Cardiac muscle cell (in vitro differentiated cells and primary cell): ENCODE measurements at regions not wholly inside any gene's neighbourhood (a gene's known extent, or its start where the extent isn't known, plus 50 kb on each side); places are given as distances from the start of the nearest gene placed in this dataset.

Source experiments
- DNase-seq, 2 donors: peaks; one replicate each; pipeline versions ENCODE4 v3.0.0 to v3.0.0-alpha.2; 2010 to 2017; ENCODE audit warnings: low read depth in 1 of 2, low spot score in 1 of 2
- H3K27ac ChIP-seq: fragments of 200-600 bp; sonication (generic); 2 replicates; pipeline ENCODE4 v1.5.1; 2016
- H3K27me3 ChIP-seq: fragments of 200-600 bp; sonication (generic); 2 replicates; pipeline ENCODE4 v1.6.0; 2016; ENCODE audit warnings: control low read depth
- H3K36me3 ChIP-seq: fragments of 200-600 bp; sonication (generic); 2 replicates; pipeline ENCODE4 v1.5.1; 2016; ENCODE audit warnings: control low read depth
- H3K4me1 ChIP-seq: fragments of 200-600 bp; sonication (generic); 2 replicates; pipeline ENCODE4 v1.8.1; 2017; ENCODE audit warnings: low read depth, mild to moderate bottlenecking, mixed run types
- H3K4me3 ChIP-seq: fragments of 200-600 bp; sonication (generic); 2 replicates; pipeline ENCODE4 v1.5.1; 2016; ENCODE audit warnings: mild to moderate bottlenecking
- H3K9me3 ChIP-seq: fragments of 200-600 bp; sonication (generic); 2 replicates; pipeline ENCODE4 v1.5.1; 2017; ENCODE audit warnings: low read depth, mild to moderate bottlenecking, control low read depth
- CTCF ChIP-seq: IDR thresholded peaks from 2 replicates; pipeline ENCODE4 v1.5.1; 2012; ENCODE audit warnings: low read depth, mild to moderate bottlenecking, low read length

- Histone ChIP-seq H3K9me3 (no peaks in the 10 kb centered on the region), H3K4me1 (no peaks in the 10 kb centered on the region), H3K27me3 (no peaks in the 10 kb centered on the region), H3K4me3 (no peak overlapping the region), H3K36me3 (no peaks in the 10 kb centered on the region), H3K27ac (no peak overlapping the region)
- TF ChIP-seq CTCF, result no peak
- DNase-seq, result no peak
These were observed 161.0 kb downstream of the ARRDC4 start for GRCh38 chr15:98121536-98121935.

- no peak for TF ChIP-seq CTCF
- Histone ChIP-seq H3K9me3 (no peaks in the 10 kb centered on the region), H3K4me3 (no peak overlapping the region), H3K36me3 (no peaks in the 10 kb centered on the region), H3K27ac (no peak overlapping the region), H3K27me3 (no peaks in the 10 kb centered on the region), H3K4me1 (no peaks in the 10 kb centered on the region)
- DNase-seq, result no peak
These were observed 161.5 kb downstream of the ARRDC4 start for GRCh38 chr15:98121957-98122356.

GRCh38 chr15:98123297-98123696, 162.8 kb downstream of the ARRDC4 start:
- Histone ChIP-seq H3K9me3 (no peaks in the 10 kb centered on the region), H3K27ac (no peak overlapping the region), H3K4me1 (no peaks in the 10 kb centered on the region), H3K4me3 (no peak overlapping the region), H3K36me3 (no peaks in the 10 kb centered on the region), H3K27me3 (no peaks in the 10 kb centered on the region)
- TF ChIP-seq CTCF, result no peak
- DNase-seq, result no peak

DNA sequence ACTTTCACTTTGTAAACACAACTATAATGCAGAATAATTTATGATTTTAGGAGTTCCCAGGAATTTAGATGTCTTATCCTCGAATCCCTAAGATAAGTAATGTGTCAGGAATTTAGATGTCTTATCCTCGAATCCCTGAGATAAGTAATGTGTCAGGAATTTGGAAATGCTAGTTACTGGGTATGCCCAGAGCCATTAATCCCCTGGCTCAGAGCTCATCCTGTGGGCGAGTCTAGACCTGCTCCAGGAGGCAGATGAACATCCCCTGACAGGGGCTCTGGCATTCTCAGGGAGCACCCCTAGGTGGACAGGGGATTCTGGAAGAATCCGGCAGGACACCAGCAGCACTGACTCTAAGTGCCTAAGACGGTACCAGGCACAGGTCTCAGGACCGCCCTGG, 163.3 kb downstream of the ARRDC4 start:
- Histone ChIP-seq H3K4me1 (no peaks in the 10 kb centered on the region), H3K9me3 (no peaks in the 10 kb centered on the region), H3K27ac (no peak overlapping the region), H3K27me3 (no peaks in the 10 kb centered on the region), H3K4me3 (no peak overlapping the region), H3K36me3 (no peaks in the 10 kb centered on the region)
- no peak for TF ChIP-seq CTCF
- no peak for DNase-seq

DNA sequence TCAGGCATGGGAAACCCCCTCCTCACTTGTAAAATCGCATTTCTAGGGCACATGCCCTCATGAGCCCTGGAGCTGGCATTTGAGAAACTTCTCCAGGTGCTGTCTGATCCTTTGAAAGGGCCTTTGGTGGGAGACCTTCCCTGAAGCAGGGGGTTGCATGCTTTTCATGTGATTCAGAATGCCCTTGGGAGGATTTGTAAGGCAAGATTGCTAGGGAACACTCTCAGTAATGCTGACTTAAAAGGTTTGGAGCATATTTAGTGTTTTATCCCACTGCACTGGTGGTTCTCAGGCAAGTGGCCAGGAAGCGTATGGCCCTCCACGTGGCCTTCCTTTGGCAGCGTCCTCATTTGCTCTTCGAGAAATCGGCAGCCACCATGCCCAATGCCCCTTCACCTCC, 164.1 kb downstream of the ARRDC4 start:
- no peak for DNase-seq
- H3K36me3 ChIP-seq, result no peaks in the 10 kb centered on the region
- TF ChIP-seq CTCF, result no peak
- H3K27me3 ChIP-seq, result no peaks in the 10 kb centered on the region
- H3K4me1 ChIP-seq, result no peaks in the 10 kb centered on the region
- H3K4me3 ChIP-seq, result no peak overlapping the region
- no peaks in the 10 kb centered on the region for H3K9me3 ChIP-seq
- H3K27ac ChIP-seq, result no peak overlapping the region
